Activated naive CD8-positive, alpha-beta T cell treated with anti-CD3 and anti-CD28 coated beads, Interleukin-2, amount 50 U/mL, for 16 hours (primary cell): ENCODE measurements at regions not wholly inside any gene's neighbourhood (a gene's known extent, or its start where the extent isn't known, plus 50 kb on each side); places are given as distances from the start of the nearest gene placed in this dataset.
"Not testable (repeated sequence)": the region's sequence is repeated elsewhere in the genome, so short reads cannot be mapped to it uniquely, and the experiment has no call there.

Source experiments
- DNase-seq: peaks from one replicate; pipeline ENCODE4 v3.0.0-alpha.2; 2020; ENCODE audit warnings: low read depth, low spot score

DNA sequence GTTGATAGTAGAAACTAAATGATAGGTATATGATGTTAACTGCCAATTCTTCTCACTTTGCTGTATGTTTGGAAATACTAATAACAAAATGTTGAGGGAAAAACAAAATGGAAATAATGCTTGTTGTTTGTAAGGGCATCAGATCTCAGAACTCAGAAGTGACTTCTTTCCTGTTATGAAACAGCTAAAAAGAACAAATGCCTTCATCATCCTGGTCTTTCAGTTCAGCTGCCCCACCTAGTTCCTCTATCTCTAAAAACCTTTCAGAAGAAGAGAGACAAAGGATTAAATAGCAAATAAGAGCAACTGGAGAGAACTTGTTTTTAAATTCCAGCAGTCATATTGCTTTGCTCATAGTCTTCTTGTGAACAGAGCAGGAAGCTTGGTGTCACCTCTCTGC, 345.3 kb upstream of the NCAM1 start:
- no peak for DNase-seq

DNA sequence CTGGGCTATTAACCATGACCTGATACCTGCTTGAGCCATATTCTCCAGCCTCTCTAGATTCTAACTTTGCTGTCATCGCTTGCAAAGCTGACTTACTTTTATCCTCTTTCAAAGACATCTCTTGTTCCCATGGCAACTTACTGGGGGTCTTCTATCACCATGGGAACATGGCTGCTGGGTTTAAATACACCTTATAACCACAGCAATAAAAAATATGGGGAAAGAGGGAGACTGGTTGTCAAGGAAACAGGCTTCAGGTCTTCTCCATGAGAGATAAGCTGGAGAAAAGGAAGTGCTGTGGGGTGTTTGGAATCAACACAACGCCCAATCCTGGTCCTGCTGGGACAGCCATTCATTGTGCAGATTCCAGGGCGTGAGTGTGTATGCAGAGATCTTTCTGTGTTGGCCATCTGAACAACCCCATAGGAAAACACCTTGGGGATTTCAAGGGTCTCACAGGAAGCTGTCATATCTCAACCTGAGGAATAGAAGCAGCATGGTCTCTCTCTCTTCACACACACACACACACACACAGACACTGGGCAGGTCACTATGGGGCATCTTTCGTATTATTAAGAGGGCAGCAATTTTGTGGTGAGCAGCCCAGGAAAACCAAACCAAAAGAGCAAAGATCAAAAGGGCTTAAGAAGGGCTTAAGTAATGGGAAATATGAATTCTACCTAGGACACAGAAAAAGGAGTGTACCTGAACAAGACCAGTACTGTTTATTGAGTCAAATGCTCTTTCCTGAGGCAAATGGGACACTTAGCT, 344.7 kb upstream of the NCAM1 start:
- no peak for DNase-seq

DNA sequence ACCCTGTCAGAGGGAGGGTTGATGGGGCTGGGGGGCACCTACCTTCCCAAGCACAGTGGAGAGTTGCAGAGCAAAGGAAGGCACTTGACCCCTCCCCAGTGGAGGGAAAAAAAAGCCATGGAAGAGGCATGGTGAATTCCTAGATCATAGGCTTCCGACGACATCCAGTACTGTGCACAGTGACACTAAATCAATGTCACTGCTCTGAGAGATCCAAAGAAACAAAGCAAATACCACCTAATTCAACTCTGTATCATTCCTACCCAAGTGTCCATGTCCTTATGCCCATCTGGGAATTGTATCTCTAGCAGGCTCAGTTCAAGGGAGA, 344.2 kb upstream of the NCAM1 start:
- DNase-seq, result no peak

DNA sequence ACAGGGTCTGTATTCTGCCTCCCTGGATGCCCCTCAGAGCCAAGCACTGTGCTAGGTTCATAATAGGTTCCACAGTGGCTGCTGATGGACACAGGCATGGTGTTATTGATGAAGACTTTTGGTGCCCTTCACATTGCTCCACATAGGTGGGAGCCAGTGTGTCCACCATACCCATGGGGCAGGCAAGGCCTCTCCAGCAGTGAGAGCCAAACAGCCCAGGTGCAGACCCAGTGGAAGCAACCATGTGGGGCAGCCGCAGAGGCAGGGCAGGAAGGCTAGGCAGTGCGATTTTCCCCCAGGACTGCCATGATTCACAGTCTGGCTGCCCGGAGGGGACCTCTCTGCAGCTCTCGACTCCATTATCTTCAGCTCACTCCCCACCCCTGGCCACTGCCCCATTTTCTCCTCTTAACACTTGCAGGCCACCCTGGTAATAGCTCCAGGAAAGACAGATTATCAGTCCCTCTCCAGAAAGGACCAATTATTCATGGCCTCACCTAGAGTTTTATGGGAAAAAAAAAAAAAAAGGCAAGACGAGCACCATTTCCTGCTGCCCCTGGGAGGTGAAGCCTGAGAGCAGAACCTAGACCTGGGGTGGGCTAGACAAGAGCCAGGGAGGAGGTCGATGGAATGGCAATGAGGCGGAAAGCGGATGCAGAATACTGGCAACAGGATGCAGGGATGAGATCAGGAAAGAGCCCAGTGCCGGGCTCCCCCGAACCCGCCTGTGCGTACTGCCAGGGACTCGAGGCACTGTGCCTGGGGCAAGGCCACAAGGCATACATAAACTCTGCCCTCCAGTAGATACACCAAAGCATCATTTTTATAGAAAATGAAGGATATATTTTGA, 343.0 kb upstream of the NCAM1 start:
- DNase-seq, result no peak

DNA sequence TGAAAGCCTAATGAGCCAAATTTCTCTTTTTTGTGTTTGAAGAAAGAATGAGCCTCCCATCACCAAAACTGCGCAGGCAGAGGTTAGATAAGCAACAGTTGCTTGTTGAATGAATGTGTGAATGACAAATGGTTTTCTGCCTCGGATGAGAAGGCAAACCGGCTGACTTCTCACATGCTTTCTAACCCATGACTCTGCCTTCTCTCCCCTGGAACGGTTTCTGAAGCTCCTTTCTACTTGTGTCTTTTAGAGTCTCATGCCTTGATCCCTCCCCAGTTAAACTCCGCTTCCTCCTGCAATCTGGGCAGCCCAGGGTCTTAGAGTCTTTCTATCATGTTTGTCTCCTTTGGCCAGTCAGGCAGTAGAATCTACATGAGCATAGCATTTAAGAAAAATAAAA, 342.1 kb upstream of the NCAM1 start:
- DNase-seq, result no peak

DNA sequence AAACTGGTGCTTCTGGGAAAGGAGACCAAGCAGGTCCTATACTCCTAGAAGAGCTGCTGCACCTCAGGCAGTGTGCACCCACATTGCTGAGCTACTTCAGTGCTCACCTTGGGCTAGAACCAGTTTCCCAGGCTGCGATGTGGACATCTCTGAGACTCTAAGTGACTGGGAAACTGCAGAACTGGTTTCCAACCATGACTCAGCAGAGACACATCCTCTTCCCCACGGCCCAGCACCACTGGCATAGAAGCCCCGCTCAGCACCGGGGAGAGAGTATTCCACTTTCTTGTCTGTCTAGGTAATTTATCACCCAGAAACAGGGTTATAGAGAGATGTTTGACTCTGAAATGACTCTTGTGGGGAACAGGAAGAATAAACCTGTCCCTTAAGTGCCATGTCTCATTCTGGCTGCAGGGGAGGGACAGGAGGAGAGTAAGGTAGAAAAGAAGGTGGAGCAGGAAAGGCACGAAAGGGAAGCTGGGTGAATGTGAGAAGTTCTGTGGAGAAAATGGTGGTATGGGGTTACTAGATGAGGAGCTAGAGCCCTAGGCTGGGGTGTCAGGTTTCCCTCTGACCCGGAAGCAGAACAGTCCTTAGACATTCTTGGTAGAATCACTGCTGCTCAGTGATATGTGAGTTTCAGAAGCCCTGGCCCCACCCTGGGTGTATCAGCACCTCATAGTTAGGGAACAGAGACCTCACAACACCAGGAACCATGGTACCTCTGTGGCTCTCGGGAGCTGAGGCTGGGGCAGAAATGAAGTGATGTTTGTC, 340.4 kb upstream of the NCAM1 start:
- no peak for DNase-seq

DNA sequence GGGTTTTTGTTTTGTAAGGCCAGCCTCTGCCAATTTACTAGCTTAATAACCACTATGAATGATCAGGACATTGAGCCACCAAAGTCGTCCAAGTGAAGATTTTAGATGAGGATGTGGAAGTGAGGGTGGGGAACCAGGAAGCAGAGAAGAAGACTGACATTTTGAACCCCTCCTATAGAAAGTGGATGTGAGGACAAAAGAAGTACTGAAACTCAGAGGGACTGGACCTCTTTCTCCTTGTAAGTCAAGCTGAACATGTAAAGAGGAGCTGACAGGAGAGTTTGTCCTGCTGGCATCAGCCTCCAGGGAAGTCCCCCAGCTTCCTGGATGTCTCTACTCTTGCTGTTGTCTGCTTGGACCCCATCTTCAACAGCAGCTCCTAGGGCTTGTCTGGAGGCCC, 338.2 kb upstream of the NCAM1 start:
- no peak for DNase-seq

DNA sequence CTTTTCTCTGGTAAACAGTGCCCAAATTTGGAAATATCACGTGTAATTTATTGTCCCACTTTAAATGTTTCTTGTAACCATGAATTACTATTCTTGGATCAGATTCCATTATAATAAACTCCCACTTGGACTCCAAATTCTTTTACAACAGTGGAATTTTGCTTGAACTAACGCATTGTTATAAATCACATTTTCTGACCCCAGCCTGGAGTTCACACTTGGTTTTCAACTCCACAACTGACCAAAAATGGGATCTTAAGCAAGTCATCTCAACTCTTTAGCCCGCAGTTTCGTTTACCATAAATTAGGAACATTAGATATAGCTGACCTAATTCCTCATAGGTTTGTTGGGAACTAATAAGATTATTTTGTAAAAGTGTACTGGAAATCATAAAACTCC, 336.8 kb upstream of the NCAM1 start:
- DNase-seq, result no peak

DNA sequence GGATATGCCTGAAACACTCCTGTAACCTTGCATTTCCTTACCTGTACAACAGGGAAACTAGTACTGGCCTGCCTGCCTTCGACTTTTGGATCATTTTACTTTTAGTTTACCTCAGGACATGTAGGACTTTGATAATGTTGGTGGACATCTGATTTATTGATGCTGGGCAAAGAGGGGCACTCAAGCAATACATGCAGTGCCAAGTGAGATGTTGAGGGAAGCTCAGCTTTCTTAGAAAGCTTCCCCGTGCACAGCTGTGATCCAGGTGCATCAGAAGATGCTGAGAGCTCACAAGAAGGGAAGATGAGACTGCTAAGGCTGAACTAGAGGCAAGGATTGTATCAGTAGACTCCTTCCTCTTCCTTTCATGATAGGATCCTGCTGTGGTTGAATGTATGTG, 336.2 kb upstream of the NCAM1 start:
- not testable (repeated sequence) for DNase-seq

DNA sequence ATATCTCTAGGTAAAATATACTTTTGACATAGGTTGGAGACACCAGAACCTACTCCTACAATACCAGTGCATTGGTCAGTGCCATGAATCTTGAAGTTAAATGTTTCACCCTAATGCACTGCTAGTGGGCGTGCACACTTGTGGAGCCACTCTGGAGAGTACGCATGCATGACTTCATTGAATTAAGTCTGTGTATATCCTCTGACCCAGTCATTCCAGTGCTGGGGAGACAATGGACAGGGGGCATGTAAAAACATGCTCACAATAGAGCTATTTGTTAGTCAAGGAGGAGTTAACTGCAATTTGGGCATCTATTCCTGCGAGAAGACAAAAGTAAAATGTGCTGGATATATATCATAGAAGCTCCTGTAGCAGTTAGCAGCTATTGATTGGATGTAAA, 335.4 kb upstream of the NCAM1 start:
- no peak for DNase-seq

DNA sequence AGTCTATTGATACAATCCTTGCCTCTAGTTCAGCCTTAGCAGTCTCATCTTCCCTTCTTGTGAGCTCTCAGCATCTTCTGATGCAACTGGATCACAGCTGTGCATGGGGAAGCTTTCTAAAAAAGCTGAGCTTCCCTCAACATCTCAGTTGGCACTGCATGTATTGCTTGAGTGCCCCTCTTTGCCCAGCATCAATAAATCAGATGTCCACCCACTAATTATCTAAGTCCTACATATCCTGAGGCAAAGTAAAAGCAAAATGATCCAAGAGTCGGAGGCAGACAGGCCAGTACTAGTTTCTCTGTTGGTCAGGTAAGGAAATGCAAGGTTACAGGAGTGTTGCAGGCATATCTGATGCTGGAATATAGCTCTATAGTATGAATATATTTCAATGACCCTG, 334.5 kb upstream of the NCAM1 start:
- DNase-seq, result no peak

DNA sequence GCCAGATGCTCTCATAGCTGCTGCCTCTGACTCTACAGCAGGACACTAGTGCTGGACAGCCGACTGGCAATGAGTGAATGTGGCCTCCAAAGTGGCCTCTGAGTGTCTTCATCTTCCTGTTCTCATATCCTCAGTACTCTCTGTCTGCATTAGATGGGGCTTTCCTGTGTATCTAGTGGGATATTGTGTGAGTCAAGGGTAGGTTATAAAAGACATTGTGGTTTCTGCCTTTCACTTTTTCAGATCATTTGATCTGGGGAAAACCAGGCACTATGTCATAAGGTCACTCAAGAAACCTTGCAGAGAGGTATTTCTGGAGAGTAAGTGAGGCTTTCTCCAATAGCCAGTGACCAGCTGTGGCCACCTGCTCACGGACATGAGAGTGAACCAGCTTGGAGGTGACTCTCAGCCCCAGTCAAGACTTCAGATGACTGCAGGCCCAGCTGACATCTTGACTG, 333.6 kb upstream of the NCAM1 start:
- DNase-seq, result no peak

DNA sequence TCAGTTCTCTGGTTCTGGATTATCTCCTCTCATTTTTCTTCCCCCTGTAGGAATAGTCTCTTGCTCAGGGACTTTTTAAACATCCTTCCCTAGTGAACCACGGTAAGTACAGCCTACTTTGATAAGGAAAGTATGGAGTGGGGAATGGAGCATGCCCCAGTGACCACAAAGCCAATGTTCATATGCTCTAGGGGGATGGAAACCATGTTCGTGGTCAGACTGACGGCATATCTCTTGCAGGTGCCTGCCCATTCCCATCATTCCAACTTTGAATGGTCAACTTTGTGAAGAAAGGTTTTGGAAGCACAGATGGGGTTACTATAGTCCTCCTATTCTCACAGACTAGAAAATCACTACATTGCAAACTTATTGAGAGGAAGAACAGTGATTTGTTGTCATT, 332.5 kb upstream of the NCAM1 start:
- no peak for DNase-seq

DNA sequence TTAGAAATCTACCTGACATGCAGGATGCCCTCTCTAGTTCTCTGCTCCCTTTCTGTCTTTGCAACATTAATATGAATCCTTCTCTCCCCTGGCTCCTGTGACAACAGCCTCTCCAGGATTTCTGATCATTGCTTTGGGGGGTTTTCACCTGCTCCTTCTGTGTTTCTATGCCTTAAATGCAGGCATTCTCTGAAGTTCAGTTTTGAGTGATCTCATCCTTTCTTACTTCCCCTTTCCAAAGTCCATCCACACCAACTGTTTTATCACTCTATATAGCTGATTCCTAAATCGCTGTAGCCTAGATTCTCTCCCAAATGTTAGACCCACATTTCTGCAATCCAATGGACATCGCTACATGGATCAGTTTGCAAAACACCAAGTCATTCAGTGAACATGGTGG, 330.7 kb upstream of the NCAM1 start:
- DNase-seq, result no peak

DNA sequence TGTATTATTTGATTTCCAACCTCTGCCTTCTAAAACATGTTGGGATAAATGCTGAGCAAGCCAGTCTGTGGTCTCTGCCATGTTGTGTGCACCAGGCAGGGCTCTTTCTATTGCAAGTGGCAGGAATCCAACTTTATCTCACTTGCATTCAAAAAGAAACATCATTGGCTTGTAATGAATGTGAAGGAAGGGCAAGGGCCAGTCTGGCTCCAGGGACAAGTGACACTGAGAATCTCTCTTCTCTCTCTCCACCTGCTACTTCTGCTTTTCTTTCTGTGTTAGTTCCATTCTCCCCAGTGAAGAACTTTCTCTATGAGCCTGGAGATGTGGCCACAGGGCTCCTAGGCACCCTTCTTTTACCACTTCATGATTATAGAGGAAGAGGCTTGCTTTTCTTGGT, 329.9 kb upstream of the NCAM1 start:
- no peak for DNase-seq

DNA sequence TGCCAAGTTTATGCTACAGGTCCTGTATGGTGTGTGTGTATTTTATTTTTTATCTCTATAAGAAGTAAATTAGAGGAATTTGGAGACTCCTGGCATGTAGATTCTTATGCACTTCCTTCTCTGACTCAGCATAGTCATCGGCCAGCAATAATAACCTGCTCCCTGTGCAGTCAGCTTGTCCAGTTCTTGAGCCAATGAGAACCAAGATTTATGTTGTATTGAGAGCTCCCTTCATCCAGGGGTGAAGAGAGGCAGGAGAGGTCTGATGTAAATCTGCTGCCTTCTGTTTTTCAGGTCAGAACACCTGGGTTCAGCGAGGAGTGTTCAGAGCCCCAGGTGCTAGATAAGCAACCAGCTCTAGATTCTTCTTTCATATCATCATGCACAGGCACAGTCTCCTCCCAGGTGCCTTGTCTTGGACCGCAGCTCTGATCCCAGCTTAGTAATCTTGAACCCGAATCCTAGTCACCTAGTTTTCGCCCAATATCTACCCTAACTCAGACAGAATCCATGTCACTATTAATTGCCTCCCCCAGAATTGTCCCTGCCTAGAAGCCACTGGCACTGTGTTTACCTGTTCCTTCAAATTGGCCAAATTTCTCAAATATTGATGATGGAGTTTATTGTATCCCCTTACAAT, 328.2 kb upstream of the NCAM1 start:
- no peak for DNase-seq

DNA sequence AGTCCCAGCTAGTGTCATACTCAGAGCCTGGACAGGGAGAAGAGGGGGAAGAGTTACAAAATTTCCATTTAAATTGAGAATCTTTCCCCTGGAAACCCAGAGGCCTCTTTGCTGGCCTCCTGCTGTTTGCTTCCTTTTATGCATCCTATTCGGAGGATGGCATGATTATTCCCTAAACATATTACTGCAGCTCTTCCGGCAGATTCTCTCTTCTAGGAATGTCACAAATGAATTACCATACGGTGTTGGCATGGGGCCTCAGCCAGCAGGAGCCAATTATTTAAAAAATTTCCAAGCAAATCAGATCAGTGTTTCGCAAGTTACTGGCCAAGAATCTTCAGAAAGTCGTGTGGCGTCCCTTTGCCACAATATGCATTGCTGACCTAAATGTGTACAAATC, 326.7 kb upstream of the NCAM1 start:
- no peak for DNase-seq

DNA sequence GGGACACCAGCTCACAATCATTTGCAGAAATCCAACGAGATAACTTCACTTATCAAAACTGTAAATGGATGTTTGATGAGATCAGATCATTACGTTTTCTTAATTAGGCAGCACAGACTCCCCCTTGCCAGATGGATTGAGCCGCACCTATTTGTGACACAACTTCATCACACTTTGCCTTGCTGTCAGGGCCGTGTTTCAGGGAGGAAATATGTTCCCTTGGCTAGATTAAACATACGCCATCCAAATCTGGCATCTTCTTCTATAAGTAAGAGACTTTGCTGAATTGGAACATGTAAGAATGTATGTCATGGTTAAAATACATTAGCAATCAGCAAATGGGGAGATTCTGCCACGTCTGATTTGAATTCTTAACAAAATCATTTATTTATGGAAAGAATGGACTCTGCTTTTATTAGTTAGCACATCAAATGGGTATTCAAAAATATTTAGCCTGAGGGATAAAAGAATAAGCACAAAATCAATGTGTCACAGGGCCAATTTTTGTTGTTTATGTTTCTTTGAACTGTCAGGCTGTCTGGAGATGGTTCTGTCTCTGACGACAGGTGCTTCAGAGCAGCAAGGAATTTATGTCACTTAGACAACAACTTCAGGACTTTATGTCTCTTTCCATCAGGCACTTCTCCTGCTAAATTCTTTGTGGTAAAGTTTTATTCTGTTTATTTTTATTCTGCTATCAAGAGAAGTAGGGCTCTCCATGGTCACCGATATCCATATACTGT, 326.1 kb upstream of the NCAM1 start:
- no peak for DNase-seq

DNA sequence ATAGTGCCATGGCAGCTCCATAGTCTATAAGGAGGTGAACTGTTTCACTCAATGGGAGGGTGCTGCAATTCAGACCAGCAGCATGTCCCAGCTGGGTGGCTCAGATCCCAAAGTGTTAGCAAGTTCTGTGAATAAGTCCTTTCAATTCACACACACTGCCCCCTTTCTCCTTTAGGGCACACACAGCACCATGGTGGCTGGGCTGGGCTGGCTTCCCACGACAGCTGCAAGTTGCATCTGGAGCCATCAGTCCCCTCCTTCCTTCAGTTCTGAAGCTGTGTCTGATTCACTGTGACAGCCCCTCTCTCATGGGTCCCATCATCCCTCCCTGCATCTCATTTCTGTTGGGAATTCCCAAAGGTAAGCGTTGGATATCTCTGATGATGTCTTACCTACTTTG, 324.1 kb upstream of the NCAM1 start:
- DNase-seq, result no peak

DNA sequence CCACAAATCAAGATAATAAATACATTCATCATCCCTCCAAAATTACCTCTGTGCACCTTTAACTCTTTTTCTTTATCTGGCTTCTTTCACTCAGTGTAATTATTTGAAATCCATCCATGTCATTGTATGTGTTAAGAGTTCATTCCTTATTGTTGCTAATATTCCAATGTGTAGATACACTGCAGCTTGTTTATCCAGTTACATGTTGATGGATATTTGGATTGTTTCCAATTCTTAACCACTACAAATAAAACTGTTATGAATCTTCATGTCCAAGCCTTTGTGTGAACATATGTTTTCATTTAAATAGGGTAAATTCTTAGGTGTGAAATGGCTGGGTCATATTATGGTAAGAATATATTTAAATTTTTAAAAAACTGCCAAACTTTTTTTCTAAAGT, 323.3 kb upstream of the NCAM1 start:
- DNase-seq, result no peak

DNA sequence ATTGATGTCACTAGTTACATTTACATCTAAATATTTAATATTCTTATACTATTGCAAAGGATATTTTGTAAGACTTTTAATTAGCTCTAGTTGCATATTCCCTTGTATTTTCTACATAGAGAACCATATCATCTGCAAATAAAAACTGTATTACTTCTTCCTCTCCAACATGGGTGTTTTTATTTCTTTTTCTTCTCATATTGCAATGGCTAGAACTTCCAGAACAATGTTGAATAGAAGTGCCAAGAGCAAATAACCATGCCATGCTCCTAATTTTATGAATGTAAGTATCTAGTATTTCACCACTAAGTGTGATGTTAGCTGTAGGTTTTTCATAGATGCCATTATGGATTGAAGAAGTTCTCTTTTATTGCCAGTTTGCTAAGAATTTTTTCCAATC, 321.8 kb upstream of the NCAM1 start:
- no peak for DNase-seq
